ENCODE measurements at regions not wholly inside any gene's neighbourhood (a gene's known extent, or its start where the extent isn't known, plus 50 kb on each side); places are given as distances from the start of the nearest gene placed in this dataset.

DNA sequence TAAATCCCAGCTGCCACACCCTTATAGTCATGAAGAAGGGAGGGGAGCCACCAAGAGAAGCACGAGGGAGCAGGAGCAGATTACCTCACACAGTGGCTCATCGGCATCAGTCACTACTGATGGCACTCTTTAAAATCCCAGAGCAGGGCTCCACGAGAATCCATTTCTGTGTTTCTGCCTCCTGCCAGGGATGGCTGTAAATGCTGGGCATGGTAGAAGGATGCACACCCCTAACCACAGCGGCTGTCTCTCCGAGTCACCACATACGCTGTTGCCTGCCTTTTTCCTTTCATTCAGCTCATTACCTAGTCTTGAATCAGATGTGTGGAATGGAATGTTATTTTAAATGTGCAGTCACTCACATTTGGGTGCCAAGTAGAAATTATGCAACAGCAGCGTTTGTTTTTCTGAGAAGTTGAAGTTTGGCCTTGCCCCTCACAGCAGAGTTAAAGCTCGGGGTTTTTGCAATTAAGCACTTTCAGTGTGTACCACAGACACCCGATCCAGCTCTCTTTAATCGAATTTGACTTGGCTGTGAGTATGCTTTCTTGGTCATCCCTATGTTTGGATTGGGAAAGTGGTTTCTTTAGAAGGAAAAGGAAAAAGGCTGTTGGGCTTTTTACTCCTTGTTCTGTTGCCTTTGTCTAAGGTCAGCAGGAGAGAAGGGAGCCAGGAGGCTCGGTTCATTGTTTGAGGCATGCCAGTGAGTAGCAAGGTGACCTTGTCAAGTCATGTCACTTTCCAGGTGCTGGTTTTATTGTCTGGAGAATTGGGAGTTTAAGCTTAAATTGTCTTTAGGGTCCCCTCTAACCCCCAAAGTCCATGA is 284.2 kb upstream of the TPM1 start:
- no peak for DNase-seq

DNA sequence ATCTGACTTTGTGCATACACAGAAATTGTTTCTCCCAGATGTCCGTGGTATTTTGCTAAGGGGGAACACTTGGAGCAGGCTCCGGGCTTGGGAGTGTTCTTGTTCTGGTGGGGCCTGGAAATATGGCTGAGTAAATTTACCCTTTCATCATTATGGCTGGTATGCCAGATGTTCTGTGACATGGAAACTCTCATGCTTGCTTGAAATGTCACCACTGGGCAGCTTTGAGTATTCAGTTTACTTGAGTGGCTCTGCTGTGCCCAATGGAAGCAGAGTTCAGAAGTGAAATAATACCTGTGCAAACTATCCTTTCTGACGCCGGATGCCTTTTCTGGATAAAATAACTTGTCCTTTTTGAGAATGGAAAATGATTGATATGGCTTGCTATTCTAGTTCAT is 283.6 kb upstream of the TPM1 start:
- DNase-seq: no peak

DNA sequence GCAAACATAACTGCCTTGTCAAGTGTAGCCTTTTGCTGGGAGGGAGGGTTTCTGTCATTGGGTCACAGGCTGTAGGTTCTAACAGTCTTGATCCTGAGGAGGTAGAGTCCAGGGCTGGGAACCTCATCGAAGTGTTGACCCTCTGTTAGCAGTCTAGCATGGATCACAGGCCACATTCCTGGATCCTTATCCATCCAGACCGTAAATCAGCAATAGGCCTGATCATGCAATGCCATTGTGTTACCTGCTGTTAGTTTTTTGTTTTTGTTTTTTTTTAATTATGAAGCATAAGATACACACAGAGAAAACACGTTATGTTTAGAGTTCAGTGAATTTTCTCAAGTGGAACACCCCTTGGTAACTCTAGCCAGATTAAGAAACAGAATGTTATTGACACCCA is 282.0 kb upstream of the TPM1 start:
- DNase-seq: no peak

DNA sequence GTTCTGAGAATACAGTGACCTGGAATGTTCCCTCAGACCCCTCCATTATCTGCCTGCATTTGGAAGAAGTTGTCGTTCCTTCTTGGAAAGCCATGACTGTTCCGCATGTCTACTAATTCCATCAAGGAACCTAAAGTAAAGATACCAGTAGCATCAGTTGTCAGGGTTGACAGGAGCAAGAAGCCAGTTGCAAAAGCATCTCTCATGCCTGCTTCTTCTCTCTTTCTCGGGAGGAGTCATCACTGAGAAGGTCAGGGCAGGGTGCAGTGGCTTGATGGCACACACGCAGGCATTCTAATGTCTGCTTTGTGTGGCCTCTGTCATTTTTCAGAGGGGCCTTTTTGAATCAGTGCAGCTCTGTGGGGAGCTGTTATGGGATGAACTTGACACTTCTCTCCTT is 276.6 kb upstream of the TPM1 start:
- no peak for DNase-seq

DNA sequence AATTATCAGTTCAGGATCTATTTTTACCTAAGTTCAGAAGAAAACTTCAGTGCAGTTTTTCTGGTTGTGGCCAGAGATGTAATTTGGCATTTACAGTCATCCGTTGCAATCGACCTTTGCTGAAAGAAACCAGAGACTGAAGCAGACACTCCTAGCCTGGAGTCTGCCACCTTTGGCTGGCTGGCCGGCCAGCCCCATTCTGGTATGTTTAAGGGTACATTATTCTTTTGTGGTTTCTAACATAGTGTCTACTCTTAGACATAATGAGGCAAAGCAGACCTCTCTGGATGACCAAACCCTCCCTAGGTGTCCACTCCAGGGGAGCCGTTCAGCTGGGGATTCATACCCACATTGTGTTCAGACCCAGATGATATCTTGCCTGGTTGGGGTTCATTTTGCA is 275.9 kb upstream of the TPM1 start:
- no peak for DNase-seq

DNA sequence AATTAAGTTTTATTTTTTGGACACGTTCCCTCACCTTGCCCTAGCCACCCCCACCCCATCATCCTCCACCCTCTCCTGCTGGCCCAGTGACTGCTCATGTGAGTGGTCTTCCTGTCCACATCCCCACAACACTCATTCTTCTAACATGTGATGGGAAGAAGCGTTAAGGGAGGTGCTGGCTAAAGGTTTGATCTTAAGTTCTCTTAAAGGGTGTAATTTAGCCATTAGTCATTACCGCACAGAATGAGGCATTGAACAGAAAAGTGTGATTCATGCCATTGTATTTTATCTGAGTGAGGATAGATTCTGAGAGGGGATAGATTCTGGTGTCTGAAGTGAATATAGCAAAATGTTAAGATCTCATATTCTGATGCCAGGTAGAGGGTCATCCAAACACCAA is 272.9 kb upstream of the TPM1 start:
- no peak for DNase-seq

DNA sequence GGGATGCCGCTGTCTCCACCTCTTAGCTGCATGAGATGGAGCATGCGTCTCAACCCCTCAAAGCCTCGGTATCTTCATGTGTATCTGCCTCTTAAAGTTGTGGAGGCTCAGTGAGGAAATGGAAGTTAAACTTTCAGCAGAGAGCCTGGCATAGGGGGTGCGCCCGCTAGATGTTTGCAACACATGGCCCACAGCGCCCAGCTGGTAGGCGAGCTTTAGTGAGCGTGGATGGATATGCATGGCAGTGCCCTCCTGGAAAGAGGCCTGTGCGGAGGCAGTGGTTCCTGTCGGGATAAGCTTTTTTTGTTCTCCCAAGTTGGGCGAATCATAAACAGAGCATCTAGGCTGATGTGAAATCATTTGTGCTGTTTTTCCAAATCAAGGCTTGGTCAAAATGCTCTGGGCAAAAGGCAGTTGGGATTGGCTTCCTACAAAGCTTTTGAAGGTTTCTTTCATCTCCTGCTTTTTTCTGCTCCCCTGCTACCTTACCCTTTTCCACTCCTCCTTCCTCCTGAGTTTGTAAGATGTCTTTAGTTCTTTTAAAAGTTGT is 272.4 kb upstream of the TPM1 start:
- DNase-seq: no peak

DNA sequence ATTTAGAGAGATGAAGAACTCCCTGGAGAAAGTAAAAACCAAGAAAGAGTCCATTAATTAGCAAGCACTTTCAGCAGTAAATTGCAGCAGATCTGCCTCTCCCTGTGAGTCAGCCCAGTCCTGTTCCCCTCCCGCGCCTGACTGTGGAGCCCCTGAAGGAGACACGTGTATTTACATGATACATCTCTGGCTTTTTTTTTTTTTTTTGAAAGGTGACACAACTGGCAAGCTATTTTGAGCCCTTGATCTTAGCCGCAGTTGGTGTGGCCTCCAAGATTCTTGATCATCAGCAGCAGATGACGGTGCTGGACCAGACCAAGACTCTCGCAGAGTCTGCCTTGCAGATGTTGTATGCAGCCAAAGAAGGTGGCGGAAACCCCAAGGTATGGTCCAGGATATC is 271.8 kb upstream of the TPM1 start:
- no peak for DNase-seq

DNA sequence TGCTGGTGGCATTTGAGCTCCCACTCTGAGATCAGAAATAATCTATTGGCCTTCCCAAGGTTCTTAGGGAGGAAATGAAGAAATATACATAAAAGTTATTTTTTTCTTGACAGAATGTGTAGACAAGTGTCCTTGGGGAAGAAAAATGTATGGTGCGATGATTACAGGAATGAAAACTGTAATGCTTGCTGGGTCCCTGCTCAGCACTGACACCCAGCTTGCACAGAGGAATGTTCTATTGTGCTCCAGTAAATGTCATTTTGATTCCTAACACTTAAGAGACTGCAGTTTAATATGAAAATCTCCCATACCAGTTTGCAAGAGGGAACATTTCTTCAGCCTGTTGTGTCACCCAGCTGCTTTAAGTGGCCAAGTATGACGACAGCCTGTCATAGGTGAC is 271.3 kb upstream of the TPM1 start:
- DNase-seq: no peak

DNA sequence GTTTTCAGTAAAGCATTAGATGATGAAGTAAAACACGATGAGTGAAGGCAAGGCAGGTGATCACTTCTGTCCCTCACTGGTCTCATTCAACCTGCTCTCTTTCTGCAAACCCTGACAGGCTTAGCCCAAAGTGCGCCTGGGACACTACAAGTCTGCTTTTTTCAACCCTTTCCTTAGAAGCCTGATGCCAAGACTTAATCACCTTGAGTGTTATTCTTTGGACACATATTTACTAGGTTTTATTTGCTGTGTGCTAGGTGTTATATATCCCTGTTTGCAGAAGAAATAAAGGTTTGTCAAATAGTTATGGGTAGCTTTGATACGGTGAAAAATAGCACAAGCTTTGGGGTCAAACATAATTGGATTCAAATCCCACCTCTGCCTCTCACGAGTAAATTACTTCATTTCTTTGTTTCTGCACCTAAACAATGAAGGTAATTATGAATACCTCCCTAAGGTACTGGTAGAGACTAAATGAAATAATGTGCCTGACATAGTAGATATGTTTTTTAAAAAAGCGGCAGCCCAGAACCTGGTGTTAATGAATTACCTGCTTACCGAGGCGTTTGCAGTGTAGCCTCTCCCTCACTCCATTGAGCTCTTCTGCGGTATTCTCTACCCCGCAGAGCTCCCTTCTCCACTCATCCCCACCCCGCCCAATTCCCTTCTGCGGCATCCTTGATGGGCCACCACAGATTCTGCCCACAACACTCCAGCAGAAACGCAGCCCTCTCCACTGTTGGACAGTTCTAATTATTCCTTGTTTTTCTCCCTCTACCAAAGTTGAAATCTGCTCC is 269.0 kb upstream of the TPM1 start:
- no peak for DNase-seq

DNA sequence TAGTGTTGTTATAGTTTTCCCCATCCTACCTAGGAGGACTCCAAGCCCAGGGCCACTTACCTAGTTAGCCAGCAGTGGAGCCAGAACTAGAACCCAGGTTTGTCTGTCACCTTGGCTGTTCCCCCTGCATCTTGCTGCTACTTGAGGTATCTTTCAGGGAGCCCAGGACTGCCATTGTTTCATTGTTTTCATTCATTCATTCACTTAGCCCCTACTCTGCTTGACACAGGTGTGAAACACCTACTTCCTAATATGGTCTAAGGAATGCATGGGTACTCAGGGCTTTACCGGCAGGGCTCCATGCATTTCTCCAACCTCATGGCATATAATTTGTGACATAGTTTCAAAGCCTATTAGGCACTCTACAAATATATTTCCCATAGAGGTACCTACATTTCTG is 266.6 kb upstream of the TPM1 start:
- DNase-seq: no peak

DNA sequence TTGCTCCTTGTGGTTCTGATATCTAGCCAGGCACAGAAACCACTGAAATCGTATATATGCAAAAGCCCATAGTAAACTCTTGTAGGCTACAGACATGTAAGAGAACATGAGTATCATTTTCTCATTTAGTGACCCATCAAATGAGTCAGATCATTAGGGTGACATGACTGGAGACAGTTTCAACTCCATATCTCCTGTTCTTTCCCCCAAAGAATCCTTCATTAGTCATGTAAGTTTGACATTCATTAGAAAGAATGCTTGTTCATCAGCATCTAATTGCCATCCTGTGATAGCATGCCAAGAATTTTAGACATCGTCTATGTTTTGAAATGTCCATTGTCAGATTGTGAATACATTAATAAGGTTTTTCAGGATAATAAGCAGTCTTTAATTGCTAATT is 264.9 kb upstream of the TPM1 start:
- DNase-seq: no peak

DNA sequence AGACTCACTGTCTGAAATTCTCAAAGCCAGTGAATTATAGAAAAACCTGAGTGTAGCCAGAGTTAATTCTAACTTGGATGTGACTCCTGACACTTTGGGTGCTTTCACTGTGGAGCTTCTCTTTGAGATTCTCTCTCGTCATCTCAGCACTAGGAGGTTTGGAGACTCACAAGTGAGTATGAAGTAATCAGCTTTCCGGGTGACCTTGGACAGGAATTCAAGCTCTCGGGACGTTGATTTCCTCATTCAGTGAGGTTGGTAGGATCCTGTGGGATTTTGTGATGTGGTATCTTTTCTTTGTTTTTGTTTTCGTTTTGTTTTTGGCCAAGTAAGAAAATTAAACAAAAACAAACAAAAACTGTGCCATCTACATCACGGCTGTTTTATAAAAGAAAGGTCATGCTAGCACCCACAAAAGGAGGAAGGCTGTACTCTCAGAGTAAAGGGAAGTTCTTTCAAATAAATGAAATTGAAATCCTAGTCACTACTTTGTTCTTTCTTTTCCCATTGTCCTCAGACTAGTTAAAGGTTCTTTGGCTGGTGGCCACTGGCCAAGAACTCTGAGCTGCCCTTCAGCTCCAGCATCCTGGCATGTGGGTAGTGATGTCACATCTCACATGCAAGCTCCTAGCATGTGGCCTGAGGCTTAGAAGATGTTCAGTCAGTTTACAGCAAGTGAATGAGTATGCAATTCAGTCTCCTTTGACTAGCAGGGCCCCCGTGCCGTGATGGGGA is 263.3 kb upstream of the TPM1 start:
- DNase-seq: no peak

DNA sequence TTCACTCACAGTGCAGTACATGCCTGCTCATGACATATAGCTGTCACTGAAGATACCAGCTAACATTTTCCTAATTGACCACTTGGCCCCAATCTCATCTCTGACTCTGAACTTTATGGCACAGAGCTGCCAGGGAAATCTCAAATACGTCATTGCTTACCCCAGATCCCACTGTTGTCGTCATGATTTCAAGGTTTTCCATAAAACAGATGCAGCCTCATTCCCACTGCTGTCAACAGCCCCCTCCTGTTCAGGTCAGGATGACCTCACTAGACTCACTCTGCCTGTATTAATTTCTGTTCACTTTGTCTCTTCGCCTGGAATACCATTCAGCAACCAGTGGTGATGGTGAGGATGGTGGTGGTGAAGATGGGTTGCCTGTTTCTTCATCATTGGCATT is 262.6 kb upstream of the TPM1 start:
- DNase-seq: no peak

DNA sequence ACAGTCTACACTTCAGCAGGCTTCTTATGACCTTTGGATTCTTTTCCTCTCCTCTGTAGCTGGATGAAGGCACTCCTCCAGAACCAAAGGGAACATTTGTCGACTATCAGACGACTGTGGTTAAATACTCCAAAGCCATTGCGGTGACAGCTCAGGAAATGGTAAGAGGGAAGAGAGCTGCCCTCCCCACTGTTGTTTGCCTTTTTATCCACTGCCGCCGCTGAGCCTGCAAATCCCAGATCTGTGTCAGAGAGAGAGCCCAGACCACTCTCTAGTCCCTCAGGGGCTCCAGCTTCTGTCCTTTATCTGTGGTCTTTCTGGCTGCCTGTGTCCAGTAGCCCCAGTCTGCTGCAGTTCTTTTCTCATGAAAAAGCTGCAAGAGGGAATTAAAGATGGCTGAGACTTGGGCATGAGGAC is 261.5 kb upstream of the TPM1 start:
- no peak for DNase-seq

DNA sequence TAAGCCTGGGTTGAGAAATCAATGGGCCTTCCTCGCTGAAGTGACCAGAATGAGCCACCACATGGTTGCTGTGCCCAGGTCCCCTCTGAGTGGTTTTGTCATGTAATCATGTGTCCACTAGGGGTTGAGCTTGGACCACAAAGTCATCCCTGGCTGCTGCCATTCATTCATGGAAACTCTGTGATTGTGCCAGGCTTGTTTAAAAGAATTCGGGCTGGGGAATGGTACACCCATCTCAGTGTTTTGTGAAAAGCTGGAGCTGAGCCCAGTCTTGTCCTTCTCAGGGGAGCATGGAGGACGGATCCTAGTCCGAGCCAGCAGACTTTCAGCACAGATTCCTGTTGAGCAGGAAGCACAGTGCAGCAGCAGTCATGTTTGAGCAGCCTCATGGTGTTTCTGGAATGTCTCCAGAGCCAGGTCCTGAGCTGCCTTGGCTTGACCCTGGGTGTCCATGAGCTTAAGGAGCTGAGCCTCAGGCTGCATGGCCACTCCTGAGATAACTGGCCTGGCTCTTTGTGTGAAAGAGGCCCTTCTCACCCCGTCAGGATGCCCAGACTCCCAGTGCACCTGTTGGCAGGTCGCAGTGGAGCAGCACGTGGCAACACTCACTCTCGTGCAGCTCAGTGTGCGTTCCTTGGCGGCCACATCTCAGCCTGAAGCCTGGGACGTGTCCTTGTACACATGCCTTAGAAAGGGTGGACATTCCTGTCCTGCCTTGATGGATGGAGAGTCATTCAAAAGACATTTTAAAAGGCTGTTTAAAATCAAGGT is 260.3 kb upstream of the TPM1 start:
- no peak for DNase-seq

DNA sequence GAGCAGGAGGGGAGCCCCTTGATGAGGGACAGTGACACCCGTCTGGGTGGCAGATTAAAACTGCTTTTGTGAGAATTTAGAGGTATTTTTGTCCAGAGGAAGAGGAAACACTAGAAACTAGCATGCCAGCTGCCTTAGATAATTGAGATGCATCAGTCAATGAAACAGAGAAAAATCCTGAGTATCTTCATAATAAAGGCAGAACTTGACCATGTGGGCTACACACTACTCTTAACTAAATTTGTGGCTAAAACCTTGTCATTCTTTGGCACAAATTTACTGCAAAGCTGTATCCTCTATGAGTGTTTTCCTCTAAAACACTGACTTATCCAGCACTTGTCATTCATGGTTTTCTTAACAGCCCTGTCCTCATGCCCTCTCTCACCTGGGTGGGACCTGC is 259.7 kb upstream of the TPM1 start:
- DNase-seq: no peak

DNA sequence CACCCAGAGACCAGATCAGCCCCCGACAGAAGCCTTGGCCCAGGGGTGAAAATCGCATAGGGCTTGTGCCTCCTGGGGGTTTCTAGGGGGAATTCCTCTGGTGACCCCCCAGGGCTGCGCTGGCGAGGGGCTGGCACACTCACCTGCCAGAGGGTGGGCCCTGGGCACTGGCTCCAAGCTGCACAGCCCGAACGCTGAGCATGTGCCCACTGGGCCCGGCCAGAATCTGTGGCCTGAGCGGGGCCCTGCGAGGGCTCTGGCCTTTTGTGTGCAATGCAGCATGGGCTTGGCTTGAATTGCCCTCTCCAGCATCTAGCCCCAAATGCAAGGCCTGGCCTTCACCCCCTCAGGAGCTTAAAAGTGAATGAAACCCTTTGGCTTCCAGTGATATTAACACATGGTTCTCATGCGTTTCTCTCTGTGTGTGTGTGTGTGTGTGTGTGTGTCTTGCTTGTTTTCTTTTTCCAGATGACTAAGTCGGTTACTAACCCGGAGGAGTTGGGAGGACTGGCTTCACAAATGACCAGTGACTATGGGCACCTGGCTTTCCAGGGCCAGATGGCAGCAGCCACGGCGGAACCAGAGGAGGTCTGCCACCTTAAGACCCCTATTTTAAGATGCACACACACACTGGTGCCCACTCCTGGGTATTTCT is 259.1 kb upstream of the TPM1 start:
- no peak for DNase-seq

DNA sequence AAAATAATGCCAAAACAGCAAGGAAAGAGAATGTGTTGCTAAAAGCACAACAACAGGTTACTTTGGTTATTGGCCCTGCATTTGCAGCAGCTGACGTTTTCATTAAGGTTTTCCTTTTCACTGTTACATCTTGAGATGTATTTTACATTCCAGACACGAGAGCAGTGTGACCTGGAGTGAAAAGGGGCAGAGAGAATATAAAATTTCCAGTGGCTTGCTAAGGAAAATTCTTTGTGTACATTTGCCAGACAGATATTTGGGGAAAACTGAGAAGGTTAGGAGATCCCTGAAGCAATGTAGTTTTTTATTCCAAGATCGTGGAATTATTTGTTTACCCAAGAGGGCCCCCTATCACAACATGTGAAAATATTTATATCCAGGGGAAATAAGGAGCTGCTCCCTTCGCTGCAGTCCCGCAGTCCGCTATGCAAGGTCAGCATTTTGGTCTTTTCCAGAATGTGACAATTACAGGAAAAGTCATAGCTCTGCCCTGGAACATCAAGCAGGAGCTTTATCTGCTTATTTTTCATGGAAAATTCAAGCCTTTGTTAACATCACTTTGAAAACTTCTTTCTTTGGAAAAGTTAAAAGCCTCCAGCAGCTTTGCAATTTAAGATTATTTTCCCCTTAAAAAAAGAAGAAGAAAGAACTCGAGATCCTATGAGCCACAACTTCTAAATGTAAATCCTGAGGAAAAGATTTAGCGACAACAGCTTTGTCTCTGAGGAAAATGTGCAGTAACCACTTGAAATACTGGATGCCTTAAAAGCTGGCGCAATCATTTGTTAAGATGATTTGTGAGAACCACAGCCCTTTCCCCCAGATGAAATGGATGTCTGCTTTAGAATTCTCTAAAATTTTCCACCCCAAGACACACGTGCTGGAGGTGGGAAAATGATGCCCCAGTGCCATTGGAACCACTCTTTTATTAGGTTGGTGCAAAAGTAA is 256.4 kb upstream of the TPM1 start:
- DNase-seq: no peak

DNA sequence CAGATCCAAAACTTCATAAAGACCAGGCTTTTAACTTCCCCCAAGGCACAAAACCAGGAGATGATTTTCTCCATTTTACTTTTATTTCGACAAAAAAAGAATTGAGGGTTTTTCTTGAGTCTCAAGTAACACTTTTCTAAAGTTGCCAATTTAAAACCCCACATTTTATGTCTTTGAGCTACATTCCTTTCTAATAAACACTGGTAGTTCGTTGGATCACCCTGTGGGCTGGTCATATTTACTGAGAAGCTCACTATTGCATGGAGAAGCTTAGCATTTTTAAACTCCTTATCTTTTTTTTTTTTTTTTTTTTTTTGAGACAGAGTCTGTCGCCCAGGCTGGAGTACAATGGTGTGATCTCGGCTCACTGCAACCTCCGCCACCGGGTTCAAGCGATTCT is 255.1 kb upstream of the TPM1 start:
- DNase-seq: no peak

DNA sequence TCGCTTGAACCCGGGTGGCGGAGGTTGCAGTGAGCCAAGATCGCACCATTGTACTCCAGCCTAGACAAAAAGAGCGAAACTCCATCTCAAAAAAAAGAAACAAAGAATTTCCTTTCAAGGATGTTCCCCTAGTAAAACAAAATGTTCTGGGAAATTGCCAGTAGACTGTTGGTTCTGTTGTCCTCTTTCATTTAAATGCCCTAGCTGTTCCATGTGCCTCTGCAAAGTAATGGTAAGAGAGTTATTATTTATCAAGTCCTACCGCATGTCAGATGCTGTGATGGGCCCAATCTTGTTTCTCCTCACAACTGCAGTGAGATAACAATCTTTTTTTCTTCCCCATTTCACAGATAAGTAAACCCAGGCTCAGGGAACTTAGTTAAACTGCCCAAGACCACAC is 254.3 kb upstream of the TPM1 start:
- no peak for DNase-seq
